ENCODE measurements at regions not wholly inside any gene's neighbourhood (a gene's known extent, or its start where the extent isn't known, plus 50 kb on each side); places are given as distances from the start of the nearest gene placed in this dataset.
"Not testable (repeated sequence)": the region's sequence is repeated elsewhere in the genome, so short reads cannot be mapped to it uniquely, and the experiment has no call there.

DNA sequence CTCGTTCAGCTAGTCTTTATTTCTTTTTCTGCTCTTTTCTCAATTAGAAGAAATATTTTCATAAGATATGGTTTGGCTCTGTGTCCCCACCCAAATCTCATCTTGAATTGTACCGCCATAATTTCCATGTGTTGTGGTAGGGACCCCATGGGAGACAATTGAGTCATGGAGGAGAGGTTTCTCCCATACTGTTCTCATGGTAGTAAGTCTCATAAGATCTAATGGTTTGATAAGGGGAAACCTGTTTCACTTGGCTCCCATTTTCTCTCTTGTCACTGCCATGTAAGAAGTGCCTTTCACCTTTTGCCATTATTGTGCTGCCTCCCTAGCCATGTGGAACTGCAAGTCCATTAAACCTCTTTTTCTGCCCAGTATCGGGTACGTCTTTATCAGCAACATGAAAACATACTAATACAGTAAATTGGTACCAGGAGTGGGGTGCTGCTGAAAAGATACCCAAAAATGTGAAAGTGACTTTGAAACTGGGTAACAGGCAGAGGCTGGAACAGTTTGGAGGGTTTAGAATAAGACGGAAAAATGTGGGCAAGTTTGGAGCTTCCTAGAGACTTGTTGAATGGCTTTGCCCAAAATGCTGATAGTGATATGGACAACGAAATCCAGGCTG, 112.0 kb upstream of the SMARCA2 start:
- H3K36me3 ChIP-seq; H3K27me3 ChIP-seq (replicated peaks); DNase-seq (ENCODE audit: low read depth in 1 of 2, low spot score in 2 of 2); H3K4me1 ChIP-seq (replicated peaks); H3K4me3 ChIP-seq; H3K9me3 ChIP-seq (replicated peaks); H3K27ac ChIP-seq: not testable (repeated sequence)

DNA sequence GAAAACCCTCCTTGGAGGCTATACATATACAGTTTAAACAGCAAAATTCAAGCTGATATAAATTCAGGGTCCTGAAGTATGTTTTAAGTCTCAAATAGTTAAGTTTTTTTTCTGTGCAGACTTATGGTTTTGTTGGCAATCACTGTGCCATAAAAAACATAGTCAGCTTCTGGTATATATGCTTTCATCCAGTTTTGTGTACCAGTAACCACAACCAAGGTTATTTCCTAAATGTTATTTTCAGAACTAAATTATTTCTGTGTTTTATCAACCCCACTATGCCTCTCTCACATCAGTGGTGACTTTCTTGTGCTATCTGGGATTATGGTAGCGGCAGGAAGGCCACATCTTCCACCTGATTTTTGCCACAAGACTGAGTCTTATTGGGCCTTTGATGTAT, 107.7 kb upstream of the SMARCA2 start:
- DNase-seq (ENCODE audit: low read depth in 1 of 2, low spot score in 2 of 2), result no peak
- Histone ChIP-seq H3K36me3 (no peaks in the 10 kb centered on the region), H3K27me3 (replicated peaks) (no peaks in the 10 kb centered on the region), H3K4me3 (no peak overlapping the region), H3K27ac (no peak overlapping the region), H3K4me1 (replicated peaks) (no peaks in the 10 kb centered on the region), H3K9me3 (replicated peaks) (no peaks in the 10 kb centered on the region)

DNA sequence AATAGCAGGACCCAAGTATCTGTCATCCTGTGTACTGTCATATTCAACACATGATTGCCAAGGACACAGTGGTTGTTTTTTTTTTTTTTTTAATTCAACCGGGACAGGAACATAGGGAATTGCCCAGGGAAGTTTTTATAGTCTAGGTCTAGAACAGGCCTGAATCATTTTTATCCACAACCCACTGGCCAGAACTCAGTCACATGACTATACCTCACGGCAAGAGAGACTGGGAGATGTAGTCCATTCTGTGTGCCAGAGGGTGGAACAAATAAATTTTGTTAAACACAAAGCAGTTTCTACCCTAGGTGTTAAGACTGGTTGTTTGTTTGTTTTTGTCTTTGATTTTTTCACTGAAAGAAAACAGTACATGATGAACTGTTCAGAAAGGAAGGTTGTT, 105.8 kb upstream of the SMARCA2 start:
- Histone ChIP-seq H3K4me1 (replicated peaks) (no peaks in the 10 kb centered on the region), H3K27me3 (replicated peaks) (no peaks in the 10 kb centered on the region), H3K27ac (no peak overlapping the region), H3K9me3 (replicated peaks) (no peaks in the 10 kb centered on the region), H3K36me3 (no peaks in the 10 kb centered on the region), H3K4me3 (no peak overlapping the region)
- no peak for DNase-seq (ENCODE audit: low read depth in 1 of 2, low spot score in 2 of 2)

DNA sequence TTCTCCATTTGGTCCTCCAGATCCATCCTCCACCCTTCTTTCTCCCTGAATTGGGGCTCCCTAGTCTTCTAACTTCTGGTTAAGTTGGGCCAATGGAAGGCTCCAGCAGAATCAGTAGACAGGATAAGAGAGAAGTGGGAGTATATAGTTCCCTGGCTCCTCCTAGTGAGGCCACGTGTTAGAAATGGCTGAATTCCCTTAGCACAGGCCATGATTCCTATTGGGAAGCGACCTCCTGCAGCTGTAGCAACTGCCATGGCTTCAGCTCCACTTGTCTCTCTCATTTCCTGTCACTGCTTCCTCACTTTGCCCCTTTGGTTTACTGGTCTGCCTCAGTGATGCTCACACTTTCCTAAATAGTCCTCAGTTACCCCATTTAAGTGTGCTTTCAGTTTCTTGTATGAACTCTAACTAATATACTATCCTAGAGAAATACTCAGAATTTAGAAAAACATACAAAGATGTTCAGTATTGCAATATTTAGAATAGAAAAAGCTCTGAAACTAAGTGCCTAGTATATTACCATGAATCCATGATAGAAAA, 104.8 kb upstream of the SMARCA2 start:
- Histone ChIP-seq H3K36me3 (no peaks in the 10 kb centered on the region), H3K27ac (no peak overlapping the region), H3K27me3 (replicated peaks) (no peaks in the 10 kb centered on the region), H3K4me1 (replicated peaks) (no peaks in the 10 kb centered on the region), H3K9me3 (replicated peaks) (no peaks in the 10 kb centered on the region), H3K4me3 (no peak overlapping the region)
- no peak for DNase-seq (ENCODE audit: low read depth in 1 of 2, low spot score in 2 of 2)

DNA sequence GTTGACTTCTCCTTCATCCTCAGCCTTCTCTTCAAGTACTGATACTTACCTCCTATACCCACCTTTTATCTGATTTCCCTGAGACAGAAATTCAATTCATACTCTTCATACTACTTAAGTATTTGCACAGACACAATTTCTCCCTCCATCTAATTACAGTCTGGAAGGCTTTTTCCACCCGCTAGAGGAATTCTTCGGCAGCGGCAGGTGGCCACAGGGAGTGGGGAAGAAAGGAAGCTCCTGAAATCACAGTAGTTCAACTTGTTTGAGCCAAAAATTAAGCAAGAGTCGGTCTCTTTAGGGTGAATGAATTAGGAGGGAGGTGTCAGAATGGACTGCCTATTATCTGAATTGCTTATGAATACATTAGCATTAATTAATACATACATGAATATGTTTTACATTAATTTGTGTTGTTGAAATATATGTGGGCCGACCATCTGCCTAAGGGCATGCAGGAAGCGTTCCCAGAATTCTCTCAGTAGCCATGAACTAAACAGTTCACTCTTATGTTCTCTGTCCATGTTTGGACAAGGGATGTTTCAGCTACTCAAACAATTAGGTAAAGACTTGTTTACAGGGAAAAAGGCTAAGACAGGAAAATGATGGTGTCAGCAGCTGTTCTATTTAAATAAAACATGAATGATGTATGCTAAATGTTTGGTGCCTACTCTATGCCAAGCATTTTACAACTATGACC, 101.4 kb upstream of the SMARCA2 start:
- no peak overlapping the region for H3K4me3 ChIP-seq
- H3K27me3 ChIP-seq (replicated peaks), result no peaks in the 10 kb centered on the region
- no peak for DNase-seq (ENCODE audit: low read depth in 1 of 2, low spot score in 2 of 2)
- H3K4me1 ChIP-seq (replicated peaks), result no peaks in the 10 kb centered on the region
- H3K27ac ChIP-seq, result no peak overlapping the region
- H3K36me3 ChIP-seq, result no peaks in the 10 kb centered on the region
- H3K9me3 ChIP-seq (replicated peaks), result no peaks in the 10 kb centered on the region

DNA sequence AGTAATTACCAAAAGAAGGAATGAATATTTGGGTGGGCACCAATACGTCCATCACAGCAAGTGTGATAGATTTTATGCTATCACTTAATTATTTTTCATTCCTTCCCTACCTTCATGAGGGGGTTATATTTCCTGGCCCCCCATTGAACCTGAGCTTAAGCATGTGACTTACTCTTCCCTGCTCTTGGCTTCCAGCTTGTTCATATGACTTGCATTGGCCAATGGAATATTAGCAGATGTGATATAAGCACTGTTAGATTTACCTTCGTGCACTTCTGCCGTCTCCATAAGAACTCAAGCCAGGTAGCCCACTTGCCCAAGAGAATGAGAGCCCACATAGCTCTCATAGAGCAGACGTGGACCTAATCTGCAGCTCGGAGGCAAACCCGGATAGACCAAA, 99.1 kb upstream of the SMARCA2 start:
- H3K36me3 ChIP-seq, result no peaks in the 10 kb centered on the region
- DNase-seq (ENCODE audit: low read depth in 1 of 2, low spot score in 2 of 2), result no peak
- no peaks in the 10 kb centered on the region for H3K9me3 ChIP-seq (replicated peaks)
- H3K4me3 ChIP-seq, result no peak overlapping the region
- no peak overlapping the region for H3K27ac ChIP-seq
- no peaks in the 10 kb centered on the region for H3K27me3 ChIP-seq (replicated peaks)
- no peaks in the 10 kb centered on the region for H3K4me1 ChIP-seq (replicated peaks)

DNA sequence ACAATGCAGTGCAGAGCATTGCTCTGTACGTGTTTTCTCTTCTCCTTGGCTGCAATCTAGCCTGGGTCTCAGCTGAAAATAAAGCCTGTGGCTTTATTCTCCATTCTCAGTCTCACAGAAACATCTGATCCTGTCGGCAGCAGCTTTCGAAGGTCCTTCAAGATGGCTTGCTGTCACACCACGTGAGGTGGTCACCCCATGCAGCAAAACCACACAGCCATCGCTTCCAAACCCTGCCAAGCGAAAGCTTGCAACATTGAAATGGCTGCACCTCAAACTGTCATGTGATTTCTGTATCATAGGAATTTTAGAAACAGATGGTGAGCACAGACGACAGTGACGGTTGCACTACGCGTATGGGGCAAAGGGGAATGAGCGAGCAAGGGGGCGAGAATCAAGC, 98.5 kb upstream of the SMARCA2 start:
- DNase-seq (ENCODE audit: low read depth in 1 of 2, low spot score in 2 of 2), result no peak
- H3K27me3 ChIP-seq (replicated peaks), result no peaks in the 10 kb centered on the region
- no peak overlapping the region for H3K4me3 ChIP-seq
- no peak overlapping the region for H3K27ac ChIP-seq
- no peaks in the 10 kb centered on the region for H3K9me3 ChIP-seq (replicated peaks)
- no peaks in the 10 kb centered on the region for H3K36me3 ChIP-seq
- H3K4me1 ChIP-seq (replicated peaks), result no peaks in the 10 kb centered on the region

DNA sequence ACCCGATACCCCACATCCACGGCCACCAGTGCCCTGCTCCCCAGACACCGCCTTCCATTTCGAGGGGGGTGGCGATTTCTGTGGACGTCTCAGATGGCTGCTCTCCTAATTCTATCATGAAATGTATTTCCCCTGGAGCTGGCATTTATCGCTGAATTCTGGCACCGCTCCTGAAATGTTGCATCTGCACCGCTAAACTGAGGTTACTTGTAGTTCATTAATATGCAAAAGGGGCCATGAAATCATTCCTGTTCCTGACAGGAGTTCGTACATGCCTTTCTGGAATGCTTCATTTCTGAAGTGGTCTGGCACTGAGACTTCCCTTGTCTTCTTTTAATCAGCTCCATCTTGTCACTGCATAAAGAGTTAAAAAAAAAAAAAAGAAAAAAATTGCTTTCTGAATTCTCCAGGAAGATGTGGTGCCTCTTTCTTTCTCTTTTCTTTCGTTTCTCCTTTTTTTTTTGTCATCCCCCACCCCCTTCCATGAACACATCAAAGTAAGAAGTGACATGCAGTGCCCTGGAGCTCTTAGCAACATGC, 97.7 kb upstream of the SMARCA2 start:
- no peaks in the 10 kb centered on the region for H3K4me1 ChIP-seq (replicated peaks)
- no peaks in the 10 kb centered on the region for H3K27me3 ChIP-seq (replicated peaks)
- no peaks in the 10 kb centered on the region for H3K36me3 ChIP-seq
- DNase-seq (ENCODE audit: low read depth in 1 of 2, low spot score in 2 of 2), result no peak
- no peaks in the 10 kb centered on the region for H3K9me3 ChIP-seq (replicated peaks)
- H3K4me3 ChIP-seq, result no peak overlapping the region
- no peak overlapping the region for H3K27ac ChIP-seq

DNA sequence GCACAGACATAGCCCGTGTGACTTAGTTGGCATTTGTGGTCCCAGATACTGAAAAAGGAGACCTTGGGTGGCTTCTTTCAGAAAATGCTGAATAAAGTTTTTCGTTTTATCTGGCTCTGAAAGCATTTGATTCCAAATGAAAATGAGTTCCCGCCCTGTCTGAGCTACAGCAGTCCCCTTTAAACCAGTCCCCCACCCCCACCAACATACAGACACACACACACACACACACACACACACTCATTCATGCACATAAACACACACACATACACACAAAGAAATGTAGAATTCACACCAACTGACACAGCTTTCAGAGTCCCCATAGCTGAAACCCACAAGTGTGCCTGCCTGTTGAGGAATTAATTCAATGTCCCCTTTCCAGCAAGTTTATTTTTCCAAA, 97.0 kb upstream of the SMARCA2 start:
- Histone ChIP-seq H3K27me3 (replicated peaks) (no peaks in the 10 kb centered on the region), H3K4me1 (replicated peaks) (no peaks in the 10 kb centered on the region), H3K27ac (no peak overlapping the region), H3K4me3 (no peak overlapping the region), H3K9me3 (replicated peaks) (no peaks in the 10 kb centered on the region), H3K36me3 (no peaks in the 10 kb centered on the region)
- DNase-seq (ENCODE audit: low read depth in 1 of 2, low spot score in 2 of 2), result no peak

DNA sequence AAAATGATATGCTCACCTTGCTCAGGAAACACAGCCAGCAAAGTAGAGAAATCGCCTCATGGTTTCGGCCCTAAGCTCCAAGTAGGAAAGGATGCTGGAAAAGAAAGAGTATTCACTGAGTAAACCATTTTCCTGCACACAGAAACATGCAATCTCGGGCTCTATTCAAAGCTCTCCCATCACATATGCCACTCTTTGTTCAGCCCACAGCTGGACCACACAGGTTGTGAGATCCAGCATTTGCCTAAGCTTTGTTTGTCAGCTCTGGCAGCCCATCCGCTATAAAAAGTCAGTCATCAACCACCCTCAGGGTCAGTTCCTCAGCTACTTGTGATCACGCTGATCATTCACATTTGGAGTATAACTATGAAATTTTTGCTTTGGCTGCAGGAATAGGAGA, 96.5 kb upstream of the SMARCA2 start:
- H3K27ac ChIP-seq, result no peak overlapping the region
- DNase-seq (ENCODE audit: low read depth in 1 of 2, low spot score in 2 of 2), result peak; percentile 21 to 38
- no peaks in the 10 kb centered on the region for H3K9me3 ChIP-seq (replicated peaks)
- no peaks in the 10 kb centered on the region for H3K27me3 ChIP-seq (replicated peaks)
- H3K4me1 ChIP-seq (replicated peaks), result no peaks in the 10 kb centered on the region
- H3K4me3 ChIP-seq, result no peak overlapping the region
- H3K36me3 ChIP-seq, result no peaks in the 10 kb centered on the region

DNA sequence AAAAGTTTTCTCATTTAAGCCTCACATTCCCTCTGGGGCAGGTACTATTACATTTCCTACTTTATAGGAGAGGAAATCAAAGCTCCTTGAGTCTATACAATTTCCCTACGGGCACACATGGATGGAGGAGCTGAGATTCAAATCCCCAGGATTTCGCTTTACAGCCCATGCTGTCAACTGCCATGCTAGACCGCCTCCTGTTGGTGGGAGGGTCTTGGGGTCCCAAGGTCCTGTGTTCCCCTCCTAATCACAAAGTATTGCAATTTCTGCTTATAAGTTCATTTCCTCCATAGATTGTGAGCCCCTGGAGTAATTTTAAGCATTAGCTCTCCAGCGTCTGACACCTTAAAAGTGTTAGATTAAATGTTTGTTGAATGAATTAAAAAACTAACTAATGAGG, 95.9 kb upstream of the SMARCA2 start:
- H3K36me3 ChIP-seq, result no peaks in the 10 kb centered on the region
- no peaks in the 10 kb centered on the region for H3K4me1 ChIP-seq (replicated peaks)
- H3K27me3 ChIP-seq (replicated peaks), result no peaks in the 10 kb centered on the region
- no peak overlapping the region for H3K27ac ChIP-seq
- H3K9me3 ChIP-seq (replicated peaks), result no peaks in the 10 kb centered on the region
- no peak for DNase-seq (ENCODE audit: low read depth in 1 of 2, low spot score in 2 of 2)
- H3K4me3 ChIP-seq, result no peak overlapping the region

DNA sequence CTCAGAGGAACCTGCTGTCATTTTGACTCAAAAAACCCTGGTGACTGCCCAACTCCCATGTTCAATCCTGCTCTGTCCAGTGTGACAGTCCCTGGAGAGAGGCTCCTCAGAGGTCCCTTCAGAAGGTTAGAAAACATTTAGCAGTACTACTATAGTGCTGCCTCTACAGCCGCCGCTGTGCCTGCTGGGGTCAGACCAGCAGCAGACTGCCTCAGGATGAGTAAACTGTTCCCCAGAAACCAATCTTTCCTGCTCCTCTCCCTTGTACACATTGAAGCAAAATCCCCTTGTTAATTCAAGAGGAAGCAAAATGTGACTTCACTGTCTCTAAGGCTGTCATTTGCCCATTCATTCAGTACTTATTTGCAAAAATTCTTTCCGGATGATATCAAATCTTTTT, 94.8 kb upstream of the SMARCA2 start:
- Histone ChIP-seq H3K27ac (no peak overlapping the region), H3K9me3 (replicated peaks) (no peaks in the 10 kb centered on the region), H3K27me3 (replicated peaks) (no peaks in the 10 kb centered on the region), H3K36me3 (no peaks in the 10 kb centered on the region), H3K4me3 (no peak overlapping the region), H3K4me1 (replicated peaks) (no peaks in the 10 kb centered on the region)
- no peak for DNase-seq (ENCODE audit: low read depth in 1 of 2, low spot score in 2 of 2)

DNA sequence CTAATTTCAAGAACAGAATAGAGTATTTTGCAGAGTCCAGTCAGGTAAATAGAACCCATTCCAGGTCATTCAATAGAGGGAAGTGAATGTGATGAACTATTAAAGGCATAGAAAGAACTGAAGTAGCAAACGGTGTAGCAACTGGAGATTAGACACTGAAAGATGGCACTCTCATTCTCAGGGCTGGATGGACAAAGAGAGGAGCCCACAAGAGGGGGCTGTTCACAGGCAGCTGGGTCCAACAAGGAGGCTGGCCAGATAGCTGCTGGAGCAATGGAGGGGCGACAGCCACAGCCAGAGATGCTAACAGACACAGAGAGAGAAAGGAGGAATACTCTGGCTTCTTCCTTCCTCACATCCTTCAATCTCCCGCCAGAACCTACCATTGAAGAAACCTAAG, 93.1 kb upstream of the SMARCA2 start:
- Histone ChIP-seq H3K27me3 (replicated peaks) (no peaks in the 10 kb centered on the region), H3K9me3 (replicated peaks) (no peaks in the 10 kb centered on the region), H3K4me3 (no peak overlapping the region), H3K27ac (no peak overlapping the region), H3K36me3 (no peaks in the 10 kb centered on the region), H3K4me1 (replicated peaks) (no peaks in the 10 kb centered on the region)
- DNase-seq (ENCODE audit: low read depth in 1 of 2, low spot score in 2 of 2), result no peak

DNA sequence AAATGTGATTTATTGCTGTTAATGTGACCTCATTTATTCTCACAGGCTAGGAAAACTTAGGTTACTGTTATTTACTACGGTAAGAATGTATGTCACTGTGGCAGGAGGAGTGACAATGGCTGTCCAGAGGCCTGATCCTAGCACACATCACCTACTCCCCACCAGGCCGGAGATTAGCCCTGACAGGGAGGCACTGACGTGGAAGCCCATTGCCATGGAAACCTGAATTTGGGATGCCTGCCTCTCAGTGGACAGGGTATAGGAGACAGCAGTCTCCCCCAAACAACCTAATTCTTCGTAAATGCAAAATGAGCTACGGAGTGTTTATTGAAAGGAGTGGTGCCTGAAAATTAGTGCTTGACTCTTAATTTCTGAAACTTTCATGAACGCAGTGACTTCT, 87.6 kb upstream of the SMARCA2 start:
- no peaks in the 10 kb centered on the region for H3K27me3 ChIP-seq (replicated peaks)
- no peaks in the 10 kb centered on the region for H3K4me1 ChIP-seq (replicated peaks)
- no peaks in the 10 kb centered on the region for H3K9me3 ChIP-seq (replicated peaks)
- no peaks in the 10 kb centered on the region for H3K36me3 ChIP-seq
- no peak overlapping the region for H3K4me3 ChIP-seq
- H3K27ac ChIP-seq, result no peak overlapping the region
- no peak for DNase-seq (ENCODE audit: low read depth in 1 of 2, low spot score in 2 of 2)

All from SJSA1 (cell line).